ENCODE measurements at regions not wholly inside any gene's neighbourhood (a gene's known extent, or its start where the extent isn't known, plus 50 kb on each side); places are given as distances from the start of the nearest gene placed in this dataset.
"Not testable (repeated sequence)": the region's sequence is repeated elsewhere in the genome, so short reads cannot be mapped to it uniquely, and the experiment has no call there.

GRCh38 chr20:48132834-48133233, 347.6 kb upstream of the SULF2 start:
- Histone ChIP-seq H3K27ac (no peak overlapping the region), H3K4me1 (peaks cover 0 to 36% (median 18%) of the 10 kb centered on the region in 4 donors), H3K27me3 (peaks cover 0 to under 1% of the 10 kb centered on the region in 2 donors), H3K36me3 (no peaks in the 10 kb centered on the region), H3K9me3 (peaks cover 0 to 6% (median 0%) of the 10 kb centered on the region in 3 donors), H3K4me3 (no peak overlapping the region)
- DNase-seq, result no peak
- intact Hi-C loops (cut with DNase I; ENCODE audit: low total_unique reads), result no loop called here
- TF ChIP-seq, protein P1, sequence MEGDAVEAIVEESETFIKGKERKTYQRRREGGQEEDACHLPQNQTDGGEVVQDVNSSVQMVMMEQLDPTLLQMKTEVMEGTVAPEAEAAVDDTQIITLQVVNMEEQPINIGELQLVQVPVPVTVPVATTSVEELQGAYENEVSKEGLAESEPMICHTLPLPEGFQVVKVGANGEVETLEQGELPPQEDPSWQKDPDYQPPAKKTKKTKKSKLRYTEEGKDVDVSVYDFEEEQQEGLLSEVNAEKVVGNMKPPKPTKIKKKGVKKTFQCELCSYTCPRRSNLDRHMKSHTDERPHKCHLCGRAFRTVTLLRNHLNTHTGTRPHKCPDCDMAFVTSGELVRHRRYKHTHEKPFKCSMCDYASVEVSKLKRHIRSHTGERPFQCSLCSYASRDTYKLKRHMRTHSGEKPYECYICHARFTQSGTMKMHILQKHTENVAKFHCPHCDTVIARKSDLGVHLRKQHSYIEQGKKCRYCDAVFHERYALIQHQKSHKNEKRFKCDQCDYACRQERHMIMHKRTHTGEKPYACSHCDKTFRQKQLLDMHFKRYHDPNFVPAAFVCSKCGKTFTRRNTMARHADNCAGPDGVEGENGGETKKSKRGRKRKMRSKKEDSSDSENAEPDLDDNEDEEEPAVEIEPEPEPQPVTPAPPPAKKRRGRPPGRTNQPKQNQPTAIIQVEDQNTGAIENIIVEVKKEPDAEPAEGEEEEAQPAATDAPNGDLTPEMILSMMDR (IDR thresholded peaks at IDR 0.05), result no peak

GRCh38 chr20:48131581-48131980, 346.3 kb upstream of the SULF2 start:
- Histone ChIP-seq H3K27ac (no peak overlapping the region), H3K27me3 (no peaks in the 10 kb centered on the region), H3K4me1 (peaks cover 0 to 41% (median 19%) of the 10 kb centered on the region in 4 donors), H3K9me3 (peaks cover 0 to 6% (median 0%) of the 10 kb centered on the region in 3 donors), H3K4me3 (no peak overlapping the region), H3K36me3 (no peaks in the 10 kb centered on the region)
- TF ChIP-seq, protein P1 (IDR thresholded peaks at IDR 0.05), result no peak
- no peak for DNase-seq
- intact Hi-C loops (cut with DNase I; ENCODE audit: low total_unique reads), result no loop called here

DNA sequence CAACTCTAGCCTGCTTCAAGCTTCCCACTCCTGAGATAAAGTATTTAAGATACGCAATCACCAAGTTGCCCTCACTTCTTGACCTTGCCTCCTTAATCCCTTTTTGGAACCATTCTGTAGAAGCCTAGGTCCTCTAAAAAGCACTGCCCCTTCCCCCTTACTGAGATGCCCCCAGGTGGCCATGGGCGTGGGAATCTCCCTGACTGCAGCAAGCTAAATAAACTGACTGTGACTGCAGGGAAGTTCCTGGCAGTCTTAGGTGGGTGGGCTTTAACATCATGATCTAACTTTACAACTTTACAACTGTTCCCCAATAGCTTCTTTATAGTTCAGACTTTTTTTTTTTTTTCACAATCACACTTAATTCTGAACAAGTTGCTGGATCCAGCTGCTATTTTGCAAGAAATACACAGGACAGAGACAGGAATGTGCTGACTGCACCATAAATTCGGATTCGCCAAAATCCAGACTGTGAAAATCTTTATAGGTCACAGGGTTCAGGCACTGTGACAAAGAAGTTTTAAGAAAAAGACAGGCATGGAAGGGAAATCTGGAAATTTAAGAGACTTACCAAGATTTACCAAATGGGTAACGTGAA, 344.2 kb upstream of the SULF2 start:
- intact Hi-C loops (cut with DNase I; ENCODE audit: low total_unique reads), result no loop called here
- no peak for DNase-seq
- H3K4me1 ChIP-seq, result peaks cover 0 to 44% (median 19%) of the 10 kb centered on the region in 4 donors
- H3K36me3 ChIP-seq, result no peaks in the 10 kb centered on the region
- H3K27ac ChIP-seq, result no peak overlapping the region
- TF ChIP-seq, protein P1 (IDR thresholded peaks at IDR 0.05), result no peak
- no peaks in the 10 kb centered on the region for H3K27me3 ChIP-seq
- no peak overlapping the region for H3K4me3 ChIP-seq
- H3K9me3 ChIP-seq, result peaks cover 0 to 6% (median 0%) of the 10 kb centered on the region in 3 donors

- no peak overlapping the region for H3K27ac ChIP-seq
- H3K9me3 ChIP-seq, result peaks cover 0 to 6% (median 0%) of the 10 kb centered on the region in 3 donors
- intact Hi-C loops (cut with DNase I; ENCODE audit: low total_unique reads), result no loop called here
- H3K4me1 ChIP-seq, result peaks cover 0 to 44% (median 19%) of the 10 kb centered on the region in 4 donors
- H3K27me3 ChIP-seq, result no peaks in the 10 kb centered on the region
- H3K36me3 ChIP-seq, result no peaks in the 10 kb centered on the region
- no peak overlapping the region for H3K4me3 ChIP-seq
- TF ChIP-seq, protein P1 (IDR thresholded peaks at IDR 0.05), result no peak
- no peak for DNase-seq
Measured at GRCh38 chr20:48128436-48128835, 343.2 kb upstream of the SULF2 start.

GRCh38 chr20:48127964-48128363, 342.7 kb upstream of the SULF2 start:
- H3K36me3 ChIP-seq; H3K9me3 ChIP-seq; H3K27me3 ChIP-seq; H3K4me3 ChIP-seq; DNase-seq; intact Hi-C loops (cut with DNase I; ENCODE audit: low total_unique reads); H3K27ac ChIP-seq: not testable (repeated sequence)
- peaks cover 0 to 44% (median 19%) of the 10 kb centered on the region in 4 donors for H3K4me1 ChIP-seq

- DNase-seq; H3K9me3 ChIP-seq; intact Hi-C loops (cut with DNase I; ENCODE audit: low total_unique reads); H3K36me3 ChIP-seq; H3K27ac ChIP-seq; H3K4me3 ChIP-seq; H3K27me3 ChIP-seq: not testable (repeated sequence)
- H3K4me1 ChIP-seq, result peaks cover 0 to 39% (median 19%) of the 10 kb centered on the region in 4 donors
Measured at GRCh38 chr20:48127133-48127532, 341.9 kb upstream of the SULF2 start.
